HG03565 (cell line): ENCODE measurements at regions not wholly inside any gene's neighbourhood (a gene's known extent, or its start where the extent isn't known, plus 50 kb on each side); places are given as distances from the start of the nearest gene placed in this dataset.
"Not testable (repeated sequence)": the region's sequence is repeated elsewhere in the genome, so short reads cannot be mapped to it uniquely, and the experiment has no call there.

ENCODE experiments used
- ATAC-seq: cut with Tn5 transposase; IDR thresholded peaks from one replicate; pipeline ENCODE4 v1.9.1; 2021; ENCODE audit warnings: mild to moderate bottlenecking, moderate library complexity; ENCODE audit not compliant: unreplicated experiment

GRCh38 chr1:148211191-148211590, 59.1 kb upstream of the NBPF11 start:
- not testable (repeated sequence) for ATAC-seq

DNA sequence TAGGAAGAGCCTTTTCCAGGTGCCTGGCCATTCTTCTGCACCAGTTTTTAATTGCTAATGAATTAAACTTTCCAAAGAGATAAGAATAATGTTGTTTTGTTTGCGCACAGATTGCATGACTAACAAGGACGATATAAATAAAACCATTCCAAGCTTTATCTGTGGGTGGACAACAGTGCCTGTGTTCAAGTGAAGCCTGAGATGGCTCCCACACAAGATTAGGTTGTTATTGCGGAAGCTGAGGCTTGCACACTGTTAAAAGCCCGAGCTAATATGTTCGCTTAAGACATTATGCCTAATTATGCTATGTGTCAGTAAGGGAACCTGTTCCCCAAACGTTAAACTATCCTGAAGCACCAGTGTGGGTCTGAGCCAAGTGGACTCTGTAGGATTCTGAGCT, 58.5 kb upstream of the NBPF11 start:
- not testable (repeated sequence) for ATAC-seq

DNA sequence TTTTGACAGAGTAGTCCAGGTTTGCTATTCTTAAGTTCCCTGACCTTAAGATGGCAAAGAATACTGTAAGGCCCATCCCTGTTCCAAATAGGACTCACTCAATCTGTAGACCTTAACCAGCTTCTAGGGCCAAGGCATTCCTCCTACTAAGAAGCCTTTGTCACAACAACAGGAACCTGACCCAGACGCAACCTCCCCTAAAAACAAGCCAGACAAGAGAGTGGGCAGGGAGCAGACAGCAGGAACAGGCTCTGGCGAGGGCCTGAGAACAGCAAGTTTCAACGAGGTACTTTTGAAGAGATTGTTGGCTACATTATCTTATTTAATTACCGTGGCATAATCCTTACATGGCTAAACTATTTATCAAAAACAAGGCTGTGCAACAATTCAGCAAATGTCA, 58.1 kb upstream of the NBPF11 start:
- not testable (repeated sequence) for ATAC-seq

GRCh38 chr1:148202013-148202412, 49.9 kb upstream of the NBPF11 start:
- ATAC-seq = not testable (repeated sequence)
